SK-N-DZ (cell line): ENCODE measurements at regions not wholly inside any gene's neighbourhood (a gene's known extent, or its start where the extent isn't known, plus 50 kb on each side); places are given as distances from the start of the nearest gene placed in this dataset.
"Not testable (repeated sequence)": the region's sequence is repeated elsewhere in the genome, so short reads cannot be mapped to it uniquely, and the experiment has no call there.

Experiments
- DNase-seq: peaks from one replicate; pipeline ENCODE4 v3.0.0-alpha.2; 2015; ENCODE audit warnings: low spot score

DNA sequence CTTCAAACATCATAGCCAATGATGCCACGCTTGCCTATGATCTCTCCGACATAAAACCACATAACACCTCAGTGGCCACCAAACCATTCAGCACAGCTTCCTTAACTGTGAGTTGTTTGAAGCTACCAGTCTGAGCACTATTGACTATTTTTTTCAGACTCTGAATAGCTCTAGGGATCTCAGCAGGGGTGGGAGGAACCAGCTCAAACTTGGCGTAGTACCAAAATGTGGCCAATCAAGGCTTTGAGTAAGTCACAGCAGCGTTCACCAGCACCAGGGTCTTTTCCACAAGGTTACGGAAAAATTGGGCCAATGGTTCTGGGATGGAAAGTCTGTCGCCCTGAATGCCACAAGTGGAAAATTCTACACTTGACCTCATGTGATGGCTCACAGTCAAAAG is 70.6 kb downstream of the SMPDL3A start:
- no peak for DNase-seq

- DNase-seq = no peak
Observed at GRCh38 chr6:122861594-122861993, 72.5 kb downstream of the SMPDL3A start.

- no peak for DNase-seq
Observed at GRCh38 chr6:122868137-122868536, 79.1 kb downstream of the SMPDL3A start.

- peak; percentile 70 for DNase-seq
Observed at GRCh38 chr6:122869437-122870024, 80.5 kb downstream of the SMPDL3A start.

GRCh38 chr6:122871079-122871478 is 82.0 kb downstream of the SMPDL3A start:
- DNase-seq = no peak

DNA sequence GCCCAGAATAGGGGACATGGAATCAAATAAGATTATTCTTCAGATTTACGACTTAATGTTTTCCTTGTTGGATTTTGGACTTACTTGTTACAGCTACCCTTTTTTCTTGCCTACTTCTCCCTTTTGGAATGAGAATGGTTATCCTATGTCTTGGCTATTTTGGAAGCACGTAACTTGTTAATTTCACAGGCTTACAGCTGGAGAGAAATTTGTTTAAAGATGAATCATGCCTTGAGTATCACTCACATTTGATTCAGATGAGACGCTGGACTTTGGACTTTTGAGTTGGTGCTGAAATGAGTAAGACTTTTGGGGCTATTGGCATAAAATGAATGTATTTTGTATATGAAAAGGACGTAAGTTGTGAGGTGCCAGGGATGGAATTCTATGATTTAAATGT is 83.3 kb downstream of the SMPDL3A start:
- DNase-seq = no peak

GRCh38 chr6:122877302-122877701 is 88.2 kb downstream of the SMPDL3A start:
- DNase-seq = no peak

GRCh38 chr6:122878796-122879195 is 89.7 kb downstream of the SMPDL3A start:
- no peak for DNase-seq

DNA sequence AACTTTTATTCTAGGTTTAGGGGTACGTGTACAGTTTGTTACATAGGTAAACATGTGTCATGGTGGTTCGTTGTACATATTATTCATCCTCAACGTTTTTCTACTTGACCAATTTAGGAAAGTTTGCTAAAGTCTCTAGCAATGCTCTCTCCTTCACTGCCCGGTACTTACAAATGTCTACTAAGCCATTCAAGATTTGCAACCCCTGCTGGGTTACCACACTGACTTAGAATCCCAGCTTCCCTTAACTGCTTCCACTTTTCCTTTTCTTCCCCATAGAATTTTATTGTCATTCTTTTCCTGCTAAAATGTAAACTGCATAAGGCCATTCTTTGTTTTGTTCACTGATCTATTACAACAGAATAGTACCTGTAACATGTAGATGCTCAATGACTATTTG is 97.4 kb downstream of the SMPDL3A start:
- no peak for DNase-seq

GRCh38 chr6:122887941-122888340 is 98.9 kb downstream of the SMPDL3A start:
- no peak for DNase-seq

DNA sequence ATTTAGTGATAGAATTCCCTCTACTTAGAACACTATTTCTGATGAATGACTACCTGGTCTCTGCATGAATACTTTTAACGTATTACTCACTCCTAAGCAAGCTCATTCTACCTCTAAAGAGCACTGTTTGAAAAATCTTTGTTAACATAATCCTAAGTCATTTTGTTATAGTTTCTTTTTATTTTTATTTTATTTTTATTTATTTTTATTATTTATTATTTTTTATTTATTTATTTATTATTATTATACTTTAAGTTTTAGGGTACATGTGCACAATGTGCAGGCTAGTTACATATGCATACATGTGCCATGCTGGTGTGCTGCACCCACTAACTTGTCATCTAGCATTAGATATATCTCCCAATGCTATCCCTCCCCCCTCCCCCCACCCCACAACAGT is 99.6 kb downstream of the SMPDL3A start:
- not testable (repeated sequence) for DNase-seq

DNA sequence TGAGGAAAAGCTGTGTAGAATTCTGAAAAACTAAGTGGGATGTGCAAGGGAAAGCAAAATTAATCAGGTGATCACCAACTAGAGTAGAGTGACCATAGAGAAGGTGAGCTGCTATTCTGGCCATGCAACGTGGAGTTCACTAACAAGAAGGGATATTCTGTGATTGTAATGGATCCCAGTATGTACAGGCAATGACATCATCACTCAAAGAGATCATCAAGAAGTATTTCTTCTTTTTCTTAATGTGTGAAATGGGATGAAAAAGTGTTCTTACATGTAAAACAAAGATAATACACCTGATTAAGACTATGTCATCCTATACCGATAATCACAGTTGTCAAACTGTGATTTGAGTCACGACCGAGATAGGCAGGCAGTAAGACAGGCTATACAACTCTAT is 101.2 kb downstream of the SMPDL3A start:
- no peak for DNase-seq

DNA sequence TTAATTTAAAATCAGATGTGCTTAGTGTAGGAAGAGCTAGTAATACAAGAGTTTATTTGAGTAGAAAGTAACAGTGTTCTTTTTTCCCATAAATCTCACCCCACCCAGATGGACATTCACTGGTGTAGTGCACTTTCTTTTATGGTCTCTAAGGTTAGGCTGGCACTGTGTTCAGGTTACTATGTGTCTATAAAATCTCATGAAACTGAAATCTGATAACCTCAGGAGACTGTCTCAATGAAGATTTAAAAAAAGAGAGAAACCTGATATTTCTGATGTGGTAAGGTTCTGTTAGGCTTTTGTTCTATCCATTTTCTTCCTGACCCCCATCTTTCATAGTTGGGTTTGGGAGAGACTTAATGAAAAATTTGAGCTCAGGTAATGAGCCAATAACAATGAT is 101.2 kb upstream of the CLVS2 start:
- DNase-seq = no peak

- no peak for DNase-seq
Observed at GRCh38 chr6:122902326-122902725, 93.7 kb upstream of the CLVS2 start.

DNA sequence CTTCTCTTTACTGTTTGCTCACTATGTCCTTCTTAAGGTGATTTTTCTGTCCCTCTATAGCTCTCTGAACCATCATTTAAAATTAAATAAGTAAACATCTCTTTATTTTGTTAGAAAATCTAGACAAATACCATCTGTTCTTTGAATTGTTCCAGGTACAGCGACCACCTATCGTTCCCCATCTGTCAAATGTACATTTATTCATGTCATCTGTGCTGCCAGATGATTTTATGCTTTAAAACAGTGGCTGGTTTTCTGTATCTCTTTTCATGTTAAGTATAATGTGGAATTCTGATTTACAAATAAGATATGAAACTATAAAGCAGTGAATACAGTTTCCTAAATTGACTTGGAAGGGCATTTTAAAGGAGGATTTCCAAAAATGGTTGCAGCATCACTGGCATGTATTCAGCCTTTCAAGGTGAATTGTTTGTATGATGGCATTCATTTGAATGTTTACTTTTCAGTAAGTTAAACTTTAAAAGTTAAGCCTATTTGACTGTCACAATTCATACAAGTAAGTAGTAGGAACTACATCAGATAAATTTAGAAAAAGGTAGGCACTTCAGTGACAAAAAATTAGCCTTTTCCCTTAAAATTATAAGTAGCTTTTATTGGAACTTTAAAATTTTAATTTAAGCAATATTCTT is 92.6 kb upstream of the CLVS2 start:
- DNase-seq = peak; percentile 20

DNA sequence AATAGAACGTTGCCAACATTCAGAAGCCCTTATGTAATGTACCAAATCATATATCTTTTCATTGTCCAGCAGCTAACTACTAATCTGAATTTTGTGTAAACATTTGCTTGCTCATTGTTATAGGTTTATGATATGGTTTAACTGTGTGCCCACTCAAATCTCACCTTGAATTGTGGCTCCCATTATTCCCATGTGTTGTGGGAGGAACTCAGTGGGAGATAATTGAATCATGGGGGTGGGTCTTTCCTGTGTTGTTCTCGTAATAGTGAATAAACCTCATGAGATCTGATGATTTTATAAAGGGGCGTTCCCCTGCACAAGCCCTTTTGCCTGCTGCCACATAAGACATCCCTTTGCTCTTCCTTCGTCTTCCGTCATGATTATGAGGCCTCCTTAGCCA is 91.9 kb upstream of the CLVS2 start:
- DNase-seq = no peak

GRCh38 chr6:122913558-122913957 is 82.5 kb upstream of the CLVS2 start:
- DNase-seq = no peak

DNA sequence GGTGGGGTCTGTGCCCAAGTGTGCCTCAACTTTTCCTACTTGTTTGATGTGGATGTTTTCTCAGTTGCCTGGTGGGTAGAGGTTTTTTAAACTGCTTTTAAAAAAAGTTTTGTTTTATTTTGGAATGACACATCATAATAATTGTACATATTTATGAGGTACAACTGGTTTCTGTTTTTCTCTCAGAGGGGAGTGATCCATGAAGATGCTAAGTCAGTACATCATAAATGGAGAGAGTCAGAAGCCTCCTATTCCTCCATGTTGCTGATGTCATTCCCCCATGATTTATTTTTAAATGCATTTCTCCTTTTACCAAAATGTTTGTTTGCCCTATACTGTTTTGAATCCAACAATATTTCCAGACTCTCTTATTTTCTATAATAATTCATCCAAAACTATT is 77.3 kb upstream of the CLVS2 start:
- DNase-seq = no peak

DNA sequence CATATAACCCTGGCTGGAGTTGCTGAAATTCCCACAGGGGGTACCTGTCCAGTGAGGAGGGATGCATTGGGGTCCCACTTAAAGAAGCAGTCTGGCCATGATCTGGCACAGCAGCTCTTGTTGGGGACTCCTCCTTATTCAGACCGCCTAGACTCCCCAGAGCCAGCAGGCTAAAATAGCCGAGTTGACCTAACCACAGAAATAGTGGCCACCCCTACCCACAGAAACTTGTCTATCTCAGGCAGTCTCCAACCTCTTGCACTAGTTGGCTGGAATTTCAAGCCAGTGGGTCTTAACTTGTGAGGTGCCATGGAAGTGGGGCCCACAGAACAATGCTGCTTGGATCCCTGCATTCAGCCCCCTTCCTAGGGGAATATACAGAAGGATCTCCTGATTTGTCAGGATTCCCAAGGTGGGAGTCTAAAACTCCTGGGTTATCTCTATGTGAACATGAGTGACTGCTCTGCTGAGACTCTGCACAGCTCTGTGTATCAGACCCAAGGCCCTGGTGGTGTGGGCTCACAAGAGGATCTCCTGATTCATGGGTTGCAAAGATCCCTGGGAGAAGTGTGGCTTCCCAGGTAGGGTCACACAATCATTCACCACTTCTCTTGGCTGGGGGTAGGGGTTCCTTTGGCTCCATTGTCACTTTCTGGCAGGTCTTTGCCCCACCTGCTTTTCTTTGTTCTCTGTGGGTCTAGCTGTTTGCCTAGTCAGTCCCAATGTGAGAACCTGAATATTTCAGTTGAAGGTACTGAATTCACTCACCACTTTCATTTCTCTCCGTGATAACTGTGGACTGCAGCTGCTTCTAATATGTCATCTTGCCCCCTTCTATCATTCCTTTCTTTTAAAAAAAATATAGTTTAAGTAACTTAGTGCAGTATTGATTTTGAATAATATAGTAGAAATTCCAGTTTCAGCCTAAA is 65.5 kb upstream of the CLVS2 start:
- DNase-seq = no peak

DNA sequence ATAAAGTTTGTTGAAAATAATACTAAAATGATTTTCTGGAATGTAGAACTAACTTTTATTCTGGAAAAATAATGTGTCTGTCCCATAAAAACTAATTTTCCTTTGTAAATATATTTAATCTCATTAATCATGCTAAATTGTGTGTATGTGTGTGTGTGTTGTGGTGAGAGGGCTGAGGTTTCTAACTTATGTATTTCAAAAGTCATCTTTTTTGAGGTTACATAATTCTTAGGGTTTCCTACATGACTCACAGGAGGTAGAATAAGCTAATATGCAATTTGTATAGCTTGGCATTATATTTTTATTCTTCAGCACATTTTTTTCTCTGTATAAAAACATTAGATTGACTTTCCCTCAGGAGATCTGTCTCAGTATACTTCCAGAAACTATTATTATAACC is 64.1 kb upstream of the CLVS2 start:
- no peak for DNase-seq

DNA sequence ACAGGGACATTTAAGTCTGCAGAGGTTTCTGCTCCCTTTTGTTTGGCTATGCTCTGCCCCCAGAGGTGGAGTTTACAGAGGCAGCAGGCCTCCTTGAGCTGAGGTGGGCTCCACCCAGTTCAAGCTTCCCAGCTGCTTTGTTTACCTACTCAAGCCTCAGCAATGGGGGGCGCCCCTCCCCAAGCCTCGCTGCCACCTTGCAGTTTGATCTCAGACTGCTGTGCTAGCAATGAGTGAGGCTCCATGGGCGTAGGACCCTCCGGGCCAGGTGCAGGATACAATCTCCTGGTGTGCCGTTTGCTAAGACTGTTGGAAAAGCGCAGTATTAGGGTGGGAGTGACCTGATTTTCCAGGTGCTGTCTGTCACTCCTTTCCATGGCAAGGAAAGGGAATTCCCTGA is 51.1 kb upstream of the CLVS2 start:
- not testable (repeated sequence) for DNase-seq
